Prostate gland (tissue), 2 donors: ENCODE measurements at regions not wholly inside any gene's neighbourhood (a gene's known extent, or its start where the extent isn't known, plus 50 kb on each side); places are given as distances from the start of the nearest gene placed in this dataset.
A peak's percentile ranks its signal among the peaks of the same experiment; 100 is the strongest.

Source experiments
- DNase-seq: peaks from one replicate; pipeline ENCODE4 v3.0.0-alpha.2; 2019; ENCODE audit warnings: low spot score
- H3K27ac ChIP-seq, 2 donors: fragments of 200-600 bp; sonication (generic); 2 replicates each; pipeline ENCODE4 v1.5.1; 2017 to 2019
- H3K27me3 ChIP-seq: fragments of 200-600 bp; sonication (generic); replicated peaks from 2 replicates; pipeline ENCODE4 v1.5.1; 2019; ENCODE audit not compliant: insufficient read depth
- H3K36me3 ChIP-seq, 2 donors: fragments of 200-600 bp; sonication (generic); 1 replicate in 1 of 2; 2 replicates in 1 of 2; pipeline versions ENCODE4 v1.5.1 to v1.8.1; 2017 to 2019
- H3K4me1 ChIP-seq: fragments of 200-600 bp; sonication (generic); replicated peaks from 2 replicates; pipeline ENCODE4 v1.5.1; 2019
- H3K4me3 ChIP-seq, 2 donors: fragments of 200-600 bp; sonication (generic); 2 replicates each; pipeline ENCODE4 v1.5.1; 2017 to 2019
- H3K9me3 ChIP-seq: fragments of 200-600 bp; sonication (generic); 2 replicates; pipeline ENCODE4 v1.5.1; 2017
- POLR2A ChIP-seq: fragments of 450-650 bp; IDR thresholded peaks from one replicate; pipeline ENCODE4 v1.6.1; 2016; ENCODE audit warnings: antibody characterized with exemption, mild to moderate bottlenecking
- POLR2AphosphoS5 ChIP-seq: sonication (generic); formaldehyde crosslinking; IDR thresholded peaks from one replicate; pipeline ENCODE4 v1.6.1; 2017; ENCODE audit warnings: antibody characterized with exemption
- WGBS: methylation state at CpG from one replicate; pipeline ENCODE4 v1.1.5; 2018; 5-methylcytosine and 5-hydroxymethylcytosine counted together
- intact Hi-C: fragments of 100-400 bp; cut with DNase I; formaldehyde crosslinking; loops from one replicate; pipeline ENCODE4 v1.14.2; 2022
- TF ChIP-seq, protein P1 (sequence below), 4 experiments: fragments of 200-600 bp in 2 of 4; fragments of 450-650 bp in 2 of 4; sonication (generic) in 2 of 4; IDR thresholded peaks; 1 replicate in 3 of 4; 2 replicates in 1 of 4; pipeline ENCODE4 v1.5.1; 2016 to 2019; ENCODE audit warnings: antibody characterized with exemption in 4 of 4, mild to moderate bottlenecking in 2 of 4, moderate library complexity in 2 of 4

DNA sequence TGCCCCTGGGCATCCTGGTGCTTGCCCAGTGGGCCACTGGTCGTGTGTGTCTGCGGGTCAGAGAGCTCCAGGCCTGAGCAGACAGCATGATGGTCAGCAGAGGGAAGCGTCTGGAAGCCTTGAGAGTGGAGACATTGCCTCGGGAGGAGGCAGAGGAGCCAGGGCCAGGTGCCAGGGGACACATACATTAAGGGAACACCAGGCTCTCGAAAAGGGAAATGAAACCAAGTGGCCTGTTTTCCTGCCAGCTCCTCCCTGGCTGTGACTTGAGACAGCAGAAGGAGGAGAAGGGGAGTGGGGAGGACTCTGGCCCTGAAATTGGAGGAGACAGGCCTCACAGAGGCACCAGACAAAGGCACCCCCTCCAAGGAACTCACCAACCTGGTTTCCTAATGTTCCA lies 62.4 kb upstream of the LRP8 start:
- H3K27ac ChIP-seq = no peak overlapping the region
- WGBS = 32% methylated on average over 5 of the region's 5 CpGs
- no peaks in the 10 kb centered on the region for H3K36me3 ChIP-seq
- intact Hi-C loops = no loop called here
- no peaks in the 10 kb centered on the region for H3K9me3 ChIP-seq
- H3K4me3 ChIP-seq = no peak overlapping the region
- TF ChIP-seq, protein P1, sequence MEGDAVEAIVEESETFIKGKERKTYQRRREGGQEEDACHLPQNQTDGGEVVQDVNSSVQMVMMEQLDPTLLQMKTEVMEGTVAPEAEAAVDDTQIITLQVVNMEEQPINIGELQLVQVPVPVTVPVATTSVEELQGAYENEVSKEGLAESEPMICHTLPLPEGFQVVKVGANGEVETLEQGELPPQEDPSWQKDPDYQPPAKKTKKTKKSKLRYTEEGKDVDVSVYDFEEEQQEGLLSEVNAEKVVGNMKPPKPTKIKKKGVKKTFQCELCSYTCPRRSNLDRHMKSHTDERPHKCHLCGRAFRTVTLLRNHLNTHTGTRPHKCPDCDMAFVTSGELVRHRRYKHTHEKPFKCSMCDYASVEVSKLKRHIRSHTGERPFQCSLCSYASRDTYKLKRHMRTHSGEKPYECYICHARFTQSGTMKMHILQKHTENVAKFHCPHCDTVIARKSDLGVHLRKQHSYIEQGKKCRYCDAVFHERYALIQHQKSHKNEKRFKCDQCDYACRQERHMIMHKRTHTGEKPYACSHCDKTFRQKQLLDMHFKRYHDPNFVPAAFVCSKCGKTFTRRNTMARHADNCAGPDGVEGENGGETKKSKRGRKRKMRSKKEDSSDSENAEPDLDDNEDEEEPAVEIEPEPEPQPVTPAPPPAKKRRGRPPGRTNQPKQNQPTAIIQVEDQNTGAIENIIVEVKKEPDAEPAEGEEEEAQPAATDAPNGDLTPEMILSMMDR (IDR thresholded peaks at IDR 0.05) = no peak
- peak; percentile 25 for TF ChIP-seq POLR2AphosphoS5
- peak; percentile 32 for DNase-seq
- H3K4me1 ChIP-seq = peaks cover 5% of the 10 kb centered on the region
- H3K27me3 ChIP-seq = no peaks in the 10 kb centered on the region

DNA sequence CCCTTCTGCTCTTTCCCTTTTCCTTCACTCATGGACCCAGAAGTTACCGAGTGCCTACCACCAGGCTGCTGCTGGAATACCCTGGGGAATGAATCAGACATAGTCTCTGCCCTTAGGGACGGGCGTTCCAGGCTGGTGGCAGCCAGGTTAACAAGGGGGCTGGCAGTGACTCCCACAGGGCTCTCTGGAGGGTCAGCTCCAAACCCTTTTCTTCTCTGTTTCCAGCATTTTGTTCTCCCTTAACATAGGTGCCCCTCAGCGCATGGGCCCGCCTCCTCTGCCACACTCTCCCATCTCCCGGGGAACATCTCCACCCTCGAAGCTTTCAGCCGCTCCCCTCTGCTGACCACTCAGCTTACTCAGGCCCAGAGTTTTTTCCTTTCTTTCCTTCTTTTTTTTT lies 62.9 kb upstream of the LRP8 start:
- no peak overlapping the region for H3K4me3 ChIP-seq
- DNase-seq = no peak
- intact Hi-C loops = no loop called here
- H3K27me3 ChIP-seq = no peaks in the 10 kb centered on the region
- H3K36me3 ChIP-seq = no peaks in the 10 kb centered on the region
- no peak for TF ChIP-seq POLR2AphosphoS5
- H3K4me1 ChIP-seq = peaks cover 5% of the 10 kb centered on the region
- H3K27ac ChIP-seq = no peak overlapping the region
- no peaks in the 10 kb centered on the region for H3K9me3 ChIP-seq
- 92% methylated on average over 8 of the region's 8 CpGs for WGBS

DNA sequence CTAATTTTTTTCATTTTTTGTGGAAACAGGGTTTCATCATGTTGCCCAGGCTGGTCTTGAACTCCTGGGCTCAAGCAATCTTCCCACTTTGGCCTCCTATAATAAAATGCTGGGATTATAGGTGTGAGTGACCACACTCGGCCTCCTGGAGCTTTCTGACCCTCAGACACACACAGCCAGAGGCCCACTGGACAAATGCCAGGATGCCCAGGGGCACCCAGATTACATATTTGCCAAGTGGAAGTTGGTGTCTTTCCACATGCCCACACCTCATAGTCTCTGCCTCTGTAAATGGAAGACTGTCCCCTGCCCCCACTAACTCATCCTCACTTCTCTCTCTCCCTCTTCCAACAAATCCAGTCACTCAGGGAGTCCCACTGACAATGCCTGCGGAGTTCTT lies 63.4 kb upstream of the LRP8 start:
- no peak for DNase-seq
- Histone ChIP-seq H3K36me3 (no peaks in the 10 kb centered on the region), H3K27me3 (no peaks in the 10 kb centered on the region), H3K4me1 (peaks cover 5% of the 10 kb centered on the region), H3K4me3 (no peak overlapping the region), H3K9me3 (no peaks in the 10 kb centered on the region), H3K27ac (no peak overlapping the region)
- TF ChIP-seq, protein P1 (IDR thresholded peaks at IDR 0.05) = no peak
- TF ChIP-seq POLR2A = no peak
- no peak for TF ChIP-seq POLR2AphosphoS5
- intact Hi-C loops = no loop called here
- 98% methylated on average over 2 of the region's 2 CpGs for WGBS

DNA sequence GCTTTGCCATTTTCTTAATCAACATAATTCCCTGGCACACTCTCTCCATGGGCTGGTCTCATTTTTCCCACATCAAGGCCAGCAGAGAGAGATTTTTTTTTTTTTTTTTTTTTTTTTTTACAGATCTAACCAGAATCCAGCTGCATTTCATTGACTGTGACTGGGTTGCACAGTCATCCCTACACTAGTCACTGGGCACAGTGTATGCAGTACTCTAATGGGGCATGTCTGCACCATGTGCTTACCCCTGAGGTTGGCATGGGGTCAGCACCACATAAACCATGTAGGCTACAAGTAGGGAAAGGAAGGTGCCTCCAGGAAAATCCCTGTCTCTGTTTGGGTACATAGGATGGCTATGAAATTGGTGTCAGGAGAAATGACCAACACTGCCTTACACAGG lies 64.1 kb upstream of the LRP8 start:
- H3K36me3 ChIP-seq = no peaks in the 10 kb centered on the region
- DNase-seq = no peak
- no peak overlapping the region for H3K27ac ChIP-seq
- no peaks in the 10 kb centered on the region for H3K9me3 ChIP-seq
- peaks cover 5% of the 10 kb centered on the region for H3K4me1 ChIP-seq
- H3K4me3 ChIP-seq = no peak overlapping the region
- TF ChIP-seq POLR2A (no peak), POLR2AphosphoS5 (no peak)
- TF ChIP-seq, protein P1 (IDR thresholded peaks at IDR 0.05) = no peak
- H3K27me3 ChIP-seq = no peaks in the 10 kb centered on the region
- intact Hi-C loops = no loop called here

DNA sequence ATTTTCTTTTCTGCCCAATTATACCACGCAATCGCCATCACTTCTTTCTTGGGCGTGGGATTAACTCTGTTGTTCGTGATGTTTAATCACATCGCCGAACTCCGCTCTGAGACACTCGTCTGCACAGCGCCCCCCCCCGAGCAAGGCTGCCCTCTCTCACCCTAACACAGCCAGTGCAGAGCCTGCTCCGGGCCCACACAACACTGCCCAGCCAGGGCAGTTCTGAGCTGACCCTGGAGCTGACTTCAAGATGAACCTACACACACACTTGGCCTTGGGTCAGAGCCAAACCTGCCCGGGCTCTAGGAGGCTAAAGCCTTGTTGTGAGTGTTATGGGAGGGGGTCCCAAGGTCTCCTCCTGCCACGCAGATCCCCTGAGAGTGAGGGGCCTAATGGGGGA lies 64.6 kb upstream of the LRP8 start:
- Histone ChIP-seq H3K27ac (no peak overlapping the region), H3K4me3 (no peak overlapping the region), H3K4me1 (peaks cover 5% of the 10 kb centered on the region), H3K9me3 (no peaks in the 10 kb centered on the region), H3K27me3 (no peaks in the 10 kb centered on the region), H3K36me3 (no peaks in the 10 kb centered on the region)
- intact Hi-C loops = no loop called here
- no peak for DNase-seq
- TF ChIP-seq, protein P1 (IDR thresholded peaks at IDR 0.05) = no peak
- no peak for TF ChIP-seq POLR2A
- TF ChIP-seq POLR2AphosphoS5 = no peak
- 82% methylated on average over 13 of the region's 13 CpGs for WGBS
